GM21723 (cell line): ENCODE measurements at regions not wholly inside any gene's neighbourhood (a gene's known extent, or its start where the extent isn't known, plus 50 kb on each side); places are given as distances from the start of the nearest gene placed in this dataset.

Source experiments
- ATAC-seq: cut with Tn5 transposase; IDR thresholded peaks from one replicate; pipeline ENCODE4 v1.9.1; 2021; ENCODE audit warnings: mild to moderate bottlenecking, moderate library complexity; ENCODE audit not compliant: unreplicated experiment

DNA sequence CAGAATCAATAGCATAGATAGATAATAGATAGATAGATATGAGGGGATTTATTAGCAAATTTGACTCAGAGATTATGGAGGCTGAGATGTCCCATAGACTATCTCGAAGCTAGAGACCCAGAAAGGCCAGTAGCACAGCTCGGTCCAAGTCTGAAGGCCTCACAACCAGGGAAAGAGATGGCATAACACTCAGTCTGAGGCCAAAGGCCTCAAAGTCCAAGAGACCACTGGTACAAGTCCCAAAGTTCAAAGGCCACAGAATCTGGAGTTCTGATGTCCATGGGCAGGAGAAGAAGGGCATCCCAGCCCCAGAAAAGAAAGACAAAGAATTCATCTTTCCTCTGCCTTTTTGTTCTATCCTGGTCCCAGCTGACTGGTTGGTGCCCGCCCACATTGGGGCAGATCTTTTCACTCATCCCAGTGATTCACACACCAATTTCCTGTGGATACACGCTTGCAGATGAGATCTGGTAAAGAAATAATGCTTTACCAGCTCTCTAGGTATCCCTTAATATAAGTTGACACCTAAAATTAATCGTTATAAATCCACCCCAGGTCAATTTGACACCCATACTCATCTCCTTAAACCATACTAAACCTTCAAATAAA, 127.8 kb upstream of the FBN2 start:
- no peak for ATAC-seq

DNA sequence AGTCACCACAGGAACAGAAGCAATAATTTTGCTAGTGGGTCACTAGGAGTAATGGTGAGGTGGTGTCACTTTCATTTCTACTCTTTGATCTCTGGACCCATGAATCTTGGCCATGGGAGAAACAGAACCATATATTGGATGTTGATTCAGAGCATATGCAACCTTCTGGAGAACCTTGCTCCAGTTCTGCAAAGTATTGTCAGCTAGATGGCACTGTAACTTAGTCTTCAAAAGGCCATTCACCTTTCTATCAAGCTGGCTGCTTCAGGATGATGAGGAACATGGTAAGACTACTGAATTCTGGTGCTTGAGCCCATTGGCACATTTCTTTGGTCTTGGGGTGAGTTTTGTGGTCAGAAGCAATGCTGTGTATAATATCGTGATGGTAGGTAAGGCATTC, 129.1 kb upstream of the FBN2 start:
- no peak for ATAC-seq

DNA sequence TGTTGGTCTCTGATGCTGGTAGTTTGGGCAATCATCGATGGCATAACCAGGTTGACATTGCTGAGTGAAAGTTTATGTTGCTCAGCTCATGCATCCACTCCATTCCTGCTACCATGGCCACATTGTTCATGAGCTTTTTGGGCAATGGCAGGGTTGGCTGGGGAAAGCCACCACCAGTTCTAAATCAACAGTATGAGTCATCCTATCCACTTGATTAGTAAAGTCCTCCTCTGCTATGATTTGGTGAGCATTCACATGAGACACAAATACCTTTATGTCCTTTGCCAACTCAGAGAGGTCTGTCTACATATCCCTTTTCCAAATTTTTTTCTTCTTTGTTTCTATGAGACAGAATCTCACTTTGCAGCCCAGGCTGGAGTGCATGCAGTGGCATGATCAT, 129.7 kb upstream of the FBN2 start:
- no peak for ATAC-seq

DNA sequence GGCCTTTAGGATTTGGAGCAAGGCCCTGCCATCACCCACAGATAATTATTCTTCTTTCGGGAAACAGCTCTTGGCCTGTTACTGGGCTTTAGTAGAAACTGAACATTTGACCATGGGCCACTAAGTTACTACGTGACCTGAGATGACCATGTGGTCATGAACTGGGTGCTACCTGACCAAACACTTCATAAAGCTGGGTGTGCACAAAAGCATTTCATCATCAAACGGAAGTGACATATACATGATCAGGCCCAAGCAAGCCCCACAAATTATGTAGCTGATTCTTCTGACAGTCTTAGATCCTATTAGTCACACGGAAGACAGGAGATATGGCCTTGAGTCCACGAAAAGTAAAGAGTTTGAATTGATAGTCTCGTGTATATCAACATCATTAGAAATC, 130.9 kb upstream of the FBN2 start:
- no peak for ATAC-seq

DNA sequence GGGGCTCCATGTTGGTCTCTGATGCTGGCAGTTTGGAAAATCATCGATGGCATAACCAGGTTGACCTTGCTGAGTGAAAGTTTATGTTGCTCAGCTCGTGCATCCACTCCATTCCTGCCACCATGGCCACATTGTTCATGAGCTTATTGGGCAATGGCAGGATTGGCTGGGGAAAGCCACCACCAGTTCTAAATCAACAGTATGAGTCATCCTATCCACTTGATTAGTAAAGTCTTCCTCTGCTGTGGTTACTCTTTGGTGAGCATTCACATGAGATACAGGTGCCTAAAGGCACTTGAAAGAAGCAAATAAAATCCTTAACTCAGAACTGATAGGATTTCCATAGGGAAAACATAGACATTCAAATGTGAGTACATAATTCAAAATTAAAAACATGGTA, 131.8 kb upstream of the FBN2 start:
- ATAC-seq: no peak

DNA sequence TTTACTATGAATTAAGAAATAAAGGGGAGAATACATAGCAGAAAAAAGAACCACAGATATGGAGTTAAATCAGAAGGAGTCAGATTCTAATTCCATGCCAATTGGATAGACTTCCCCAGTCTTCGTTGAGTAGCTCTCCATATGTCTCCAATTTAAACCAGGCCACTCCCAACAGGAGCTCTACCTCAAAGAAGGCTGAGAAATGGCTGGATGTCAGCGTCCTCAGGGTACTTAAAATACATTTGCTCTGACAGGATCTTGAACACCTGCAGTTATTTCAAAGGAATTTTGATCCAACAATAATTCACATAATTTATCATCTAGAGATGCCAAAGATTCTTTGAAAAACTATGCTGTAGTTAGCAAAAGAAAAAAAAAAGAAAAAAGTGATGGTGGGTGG, 133.9 kb upstream of the FBN2 start:
- no peak for ATAC-seq

GRCh38 chr5:128673000-128673399, 135.0 kb upstream of the FBN2 start:
- no peak for ATAC-seq

DNA sequence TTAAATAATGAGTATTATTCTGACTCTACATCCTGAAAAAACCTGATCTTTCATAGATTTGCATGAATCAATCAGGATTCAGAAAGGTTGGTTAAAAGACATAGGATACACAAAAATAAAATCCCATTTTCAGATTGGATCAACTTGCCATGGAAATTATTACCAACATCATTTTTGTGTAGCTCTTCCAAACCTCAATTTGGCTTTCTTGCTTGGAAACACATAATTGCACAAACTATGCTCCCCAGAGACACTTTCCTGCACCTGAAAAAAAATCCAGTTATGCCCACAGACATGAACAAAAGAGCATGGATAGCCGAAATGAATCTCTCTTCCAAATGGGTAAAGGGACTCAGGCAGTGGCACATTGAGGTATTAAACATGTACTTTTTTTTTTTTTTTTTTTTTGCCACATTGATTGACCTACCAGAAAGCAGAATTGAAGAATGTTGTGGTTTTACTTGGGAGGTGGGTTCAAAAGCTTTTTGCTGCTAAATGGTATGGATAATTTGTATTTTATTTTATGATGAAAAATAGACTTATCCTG, 135.4 kb upstream of the FBN2 start:
- ATAC-seq: no peak

- no peak for ATAC-seq
These were observed 135.9 kb upstream of the FBN2 start for GRCh38 chr5:128673970-128674369.

DNA sequence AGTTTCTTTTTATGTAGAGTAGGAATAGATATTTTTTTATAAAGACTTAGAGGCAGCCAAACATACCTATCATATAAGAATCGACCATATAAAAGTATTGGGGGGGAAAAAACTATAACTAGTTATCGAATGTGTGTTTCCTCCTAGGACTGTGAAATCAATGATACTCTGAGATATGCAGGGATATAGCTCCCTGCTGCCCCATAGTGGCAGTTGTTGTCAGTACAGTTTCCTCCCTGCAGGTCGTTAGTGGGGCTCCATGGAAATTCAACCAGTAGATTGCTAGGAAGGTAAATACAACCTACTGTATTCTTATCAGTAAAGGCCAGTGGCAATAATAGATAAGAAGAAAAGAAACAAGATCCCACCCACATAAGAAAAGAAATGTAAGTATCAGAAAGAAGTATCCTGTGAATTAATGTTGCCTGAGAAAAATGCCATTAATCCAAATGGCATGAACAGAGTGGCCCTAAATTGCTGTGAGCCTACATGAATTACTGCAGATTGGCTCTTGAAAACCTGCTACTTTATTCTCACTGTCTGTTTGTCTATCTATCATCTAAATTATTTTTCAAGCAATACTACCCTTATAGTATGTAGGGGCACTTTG, 136.9 kb upstream of the FBN2 start:
- peak; percentile 89 for ATAC-seq

DNA sequence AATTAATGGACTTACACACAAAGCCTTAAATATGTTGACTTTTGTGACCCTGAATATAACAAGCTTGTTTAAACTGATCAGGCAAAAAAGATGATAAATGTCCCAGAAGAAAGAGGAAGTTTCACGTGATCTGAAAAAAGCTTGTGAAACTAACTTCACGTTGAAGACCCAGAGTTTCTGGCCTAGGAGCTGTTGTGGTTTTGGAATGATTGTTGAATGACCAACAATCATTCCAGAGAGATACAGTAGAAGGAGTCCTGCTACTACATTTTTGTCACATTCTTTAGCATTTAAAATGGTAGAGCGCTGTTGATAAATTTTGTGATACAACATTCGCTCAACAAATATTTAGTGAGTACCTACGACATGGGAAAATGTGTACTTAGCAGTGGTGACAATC, 143.1 kb upstream of the FBN2 start:
- no peak for ATAC-seq

DNA sequence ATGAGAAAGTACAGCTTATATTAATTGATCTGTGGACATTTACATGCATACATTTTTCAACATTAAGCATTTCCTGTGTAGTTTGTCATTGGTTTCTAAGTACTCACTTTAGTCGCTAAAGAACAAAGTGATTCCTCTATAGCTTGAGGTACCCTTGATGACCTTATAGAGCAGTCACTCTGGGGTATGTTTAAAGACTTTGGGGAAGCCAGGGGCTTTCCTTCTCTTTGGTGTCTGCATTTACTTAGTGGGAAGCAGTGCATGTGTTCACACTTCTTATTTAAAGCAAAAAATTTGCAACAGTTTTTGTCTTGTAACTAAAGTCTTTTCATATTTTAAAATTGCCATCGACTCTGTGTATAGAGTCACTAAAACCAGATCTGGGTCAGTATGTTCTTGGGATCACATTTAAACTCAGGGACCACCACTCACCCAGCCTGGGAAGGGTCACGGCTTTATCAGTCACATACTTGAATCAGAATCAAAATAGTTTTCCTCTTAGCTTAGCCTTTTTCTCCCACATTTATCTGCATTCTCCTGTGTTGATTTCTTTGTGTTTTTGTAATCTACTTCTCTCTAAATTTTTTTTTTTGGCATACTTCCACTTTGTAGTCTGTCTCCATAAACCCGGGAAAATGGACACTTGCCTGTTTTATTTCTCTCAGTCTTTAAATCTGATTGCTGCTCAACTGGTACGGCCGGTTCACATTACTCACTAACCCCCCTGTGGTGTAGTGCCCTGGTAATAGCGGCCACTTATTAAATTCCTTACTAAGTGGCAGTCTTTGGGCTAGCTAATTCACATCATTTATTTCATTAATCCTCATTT, 143.9 kb upstream of the FBN2 start:
- ATAC-seq: no peak

GRCh38 chr5:128682669-128683068, 144.6 kb upstream of the FBN2 start:
- no peak for ATAC-seq

DNA sequence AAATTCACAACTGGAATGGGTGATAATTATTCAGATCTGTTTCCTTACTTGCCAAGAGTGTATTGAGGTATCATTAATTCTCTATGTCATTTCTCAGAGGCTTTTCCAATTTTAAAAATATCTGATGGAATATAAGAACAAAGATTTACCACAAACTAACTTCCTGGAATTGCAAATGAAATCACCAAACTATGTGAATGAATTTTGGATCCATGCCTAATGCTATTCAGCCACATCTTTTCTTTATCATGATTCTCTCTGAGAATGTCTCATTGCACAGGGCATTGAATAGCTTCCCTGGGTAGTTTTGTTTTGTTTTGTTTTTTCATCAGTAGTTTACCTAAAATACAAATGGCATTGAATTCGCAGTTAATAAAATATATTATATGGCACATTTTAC, 146.9 kb upstream of the FBN2 start:
- no peak for ATAC-seq

- no peak for ATAC-seq
These were observed 149.9 kb upstream of the FBN2 start for GRCh38 chr5:128687930-128688329.

DNA sequence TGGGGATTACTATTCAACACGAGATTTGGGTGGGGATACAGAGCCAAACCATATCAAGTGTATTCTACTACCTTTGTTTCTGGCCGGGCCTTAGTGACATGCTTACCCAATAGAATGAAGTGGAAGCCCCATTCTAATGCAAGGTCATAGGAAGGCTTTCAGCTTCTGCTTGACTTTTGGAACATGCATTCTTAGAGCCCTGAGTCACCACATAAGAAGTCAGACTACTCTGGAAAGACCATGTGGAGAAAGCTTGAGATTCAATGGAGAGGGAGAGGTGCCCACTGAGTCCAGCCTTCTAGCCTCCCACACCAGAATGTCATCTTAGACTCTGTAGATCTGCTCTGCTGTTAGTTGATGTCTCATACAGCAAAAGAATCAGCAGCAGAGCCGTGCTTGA, 155.7 kb upstream of the FBN2 start:
- ATAC-seq: no peak

DNA sequence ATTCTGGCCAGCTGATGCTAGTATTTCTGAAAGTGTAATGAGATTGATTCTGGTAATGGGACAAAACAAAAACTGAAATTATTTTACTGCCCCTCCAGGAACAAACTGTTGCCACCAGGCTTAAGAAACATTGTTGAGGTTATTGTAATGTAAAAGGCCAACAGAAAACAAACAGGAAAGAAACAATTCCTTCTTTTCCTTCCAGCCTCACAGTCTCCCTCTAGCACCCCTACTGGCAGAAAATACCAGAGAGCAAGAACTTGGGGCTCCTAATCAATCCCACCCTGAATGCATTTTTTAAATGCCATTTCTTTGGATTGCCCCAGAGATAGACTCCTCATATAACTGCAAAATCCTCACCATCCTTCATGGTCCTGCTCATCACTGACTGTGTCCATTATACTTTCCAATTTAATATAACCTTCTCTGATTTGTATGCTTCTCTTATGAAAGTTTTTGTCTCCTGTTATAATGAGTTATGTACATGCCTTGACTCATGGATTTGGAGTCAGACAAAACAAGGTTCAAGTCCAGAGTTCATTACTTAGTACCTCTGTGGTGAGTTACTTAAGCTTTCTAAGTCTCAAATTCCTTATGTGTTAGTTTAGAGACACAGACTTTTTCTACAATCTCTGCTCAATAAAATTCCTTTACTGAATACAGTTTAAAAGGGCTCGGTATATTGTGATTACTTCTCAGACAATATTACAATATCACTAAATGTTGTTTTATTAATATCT, 157.9 kb upstream of the FBN2 start:
- ATAC-seq: no peak

DNA sequence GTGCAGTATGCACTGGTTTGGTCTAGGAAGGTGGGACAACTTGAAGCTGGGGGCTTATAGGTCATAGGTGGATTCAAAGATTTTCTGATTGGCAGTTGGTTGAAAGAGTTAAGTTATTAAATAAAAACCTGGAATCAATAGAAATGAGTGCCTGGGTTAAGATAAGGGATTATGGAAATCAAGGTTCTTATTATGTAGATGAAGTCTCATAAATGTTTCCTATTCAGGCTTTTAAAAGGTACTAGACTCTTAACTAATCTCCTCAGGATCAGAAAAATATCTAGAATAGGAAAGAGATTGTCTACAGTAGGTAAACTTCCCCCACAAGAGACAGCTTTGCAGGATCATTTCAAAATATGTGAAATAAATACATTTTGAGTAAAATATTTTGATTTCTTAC, 163.3 kb upstream of the FBN2 start:
- ATAC-seq: no peak

DNA sequence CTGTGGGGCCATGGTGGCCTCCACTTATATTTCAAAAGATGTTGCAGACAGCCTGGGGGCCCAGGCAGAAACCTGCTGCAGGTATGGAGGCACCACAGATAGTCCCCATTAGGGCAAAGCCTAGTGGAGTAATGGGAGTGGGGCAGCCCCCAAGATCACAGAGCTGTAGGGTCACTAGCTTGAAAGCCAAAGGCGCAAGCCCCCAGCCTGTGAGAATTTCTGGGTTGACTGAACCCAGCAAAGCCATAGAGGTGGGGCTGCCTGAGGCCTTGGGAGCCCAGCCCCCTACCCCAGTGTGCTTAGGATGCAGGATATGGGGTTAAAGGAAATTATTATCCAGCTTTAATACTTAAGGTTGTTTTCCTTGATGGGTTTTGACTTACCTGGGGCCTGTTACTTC, 165.3 kb upstream of the FBN2 start:
- ATAC-seq: no peak

- ATAC-seq: no peak
These were observed 168.2 kb upstream of the FBN2 start for GRCh38 chr5:128706269-128706668.

- ATAC-seq: no peak
These were observed 170.8 kb upstream of the FBN2 start for GRCh38 chr5:128708841-128709240.
